Fibroblast of skin of abdomen (primary cell): ENCODE measurements at regions not wholly inside any gene's neighbourhood (a gene's known extent, or its start where the extent isn't known, plus 50 kb on each side); places are given as distances from the start of the nearest gene placed in this dataset.

Experiments used
- DNase-seq: peaks from one replicate; pipeline ENCODE4 v3.0.0-alpha.2; 2013

GRCh38 chr3:111314181-111314873 is 227.7 kb upstream of the CD96 start:
- DNase-seq, result no peak

DNA sequence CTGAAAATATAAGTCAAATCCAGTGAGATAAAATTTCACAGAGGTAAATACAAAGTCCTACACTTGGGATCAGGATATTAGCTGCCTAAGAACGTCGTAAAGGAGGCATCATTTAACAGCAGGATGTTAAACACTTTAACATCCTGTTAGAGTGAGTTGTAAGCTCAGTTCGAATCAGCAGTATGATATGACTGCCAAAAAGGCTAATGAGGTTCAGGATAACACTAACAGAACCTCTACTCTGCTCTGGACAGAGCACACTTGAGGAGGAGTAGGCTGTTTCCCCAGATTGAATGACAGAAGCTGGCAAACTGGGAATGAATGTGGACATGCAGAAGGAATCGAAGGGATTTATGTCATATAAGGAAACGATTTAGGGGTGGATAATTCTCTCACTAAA is 227.1 kb upstream of the CD96 start:
- DNase-seq, result no peak

DNA sequence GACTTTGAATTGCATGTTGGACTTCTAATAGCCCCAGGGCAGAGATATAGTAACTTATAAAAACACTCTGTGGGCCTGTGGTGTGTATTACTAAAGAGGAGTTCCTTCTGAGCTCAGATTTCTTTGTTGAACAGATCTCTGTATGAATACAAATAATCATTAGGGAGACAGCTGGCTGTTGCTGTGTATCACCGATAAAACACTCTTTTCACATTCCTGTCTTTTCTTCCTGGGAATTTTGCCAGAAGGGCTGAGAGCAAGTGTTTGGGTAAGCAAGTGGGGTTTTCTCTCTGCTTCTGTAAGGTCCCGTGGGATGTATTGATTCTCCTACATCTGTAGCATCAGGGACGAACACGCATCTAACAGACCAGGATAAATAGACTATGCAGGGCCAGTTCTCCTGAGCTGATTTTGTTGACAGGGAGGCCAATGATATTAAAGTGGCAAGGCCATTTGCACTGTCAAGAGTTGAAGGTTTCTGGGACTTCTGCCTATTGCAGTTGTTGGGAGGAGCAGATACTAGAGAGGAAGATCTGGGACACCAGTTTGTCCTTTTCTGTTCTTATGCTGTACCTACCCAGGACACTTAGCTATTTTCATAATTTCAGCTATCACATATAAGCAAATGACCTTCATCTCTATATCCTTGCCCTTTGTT is 225.9 kb upstream of the CD96 start:
- peak; percentile 88 for DNase-seq

GRCh38 chr3:111318289-111318688 is 223.7 kb upstream of the CD96 start:
- no peak for DNase-seq

DNA sequence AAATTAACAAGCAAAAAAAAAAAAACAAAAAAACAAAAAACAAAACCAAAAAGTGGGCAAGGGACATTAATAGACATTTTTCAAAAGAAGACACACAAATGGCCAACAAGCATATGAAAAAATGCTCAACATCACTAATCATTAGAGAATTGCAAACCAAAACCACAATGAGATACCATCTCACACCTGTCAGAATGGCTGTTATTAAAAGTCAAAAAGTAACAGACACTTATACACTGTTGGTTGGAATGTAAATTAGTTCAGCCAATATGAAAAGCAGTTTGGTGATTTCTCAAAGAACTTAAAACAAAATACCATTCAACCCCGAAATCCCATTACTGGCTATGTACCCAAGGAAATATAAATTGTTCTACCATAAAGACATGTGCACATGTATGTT is 222.4 kb upstream of the CD96 start:
- no peak for DNase-seq

DNA sequence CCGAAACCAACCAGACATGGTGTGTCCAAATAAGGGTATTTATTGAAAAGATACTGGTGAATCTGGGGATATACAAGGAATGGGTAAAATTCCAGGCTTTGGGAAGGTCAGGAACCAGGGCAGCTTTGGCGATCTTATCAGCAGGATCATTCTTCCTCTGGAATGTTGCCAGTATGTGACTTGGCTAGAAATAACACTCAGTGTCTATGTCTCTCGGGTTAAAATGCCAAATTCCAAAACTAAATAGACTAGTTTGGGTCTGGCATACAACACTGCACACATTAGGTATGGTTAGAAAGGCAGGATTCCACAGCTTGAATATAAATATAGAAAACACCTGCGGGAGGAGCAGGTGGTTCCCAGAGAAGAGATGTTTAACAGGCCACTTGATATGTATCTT is 220.2 kb upstream of the CD96 start:
- no peak for DNase-seq

- no peak for DNase-seq
Measured at GRCh38 chr3:111323019-111323418, 219.0 kb upstream of the CD96 start.

GRCh38 chr3:111324151-111324550 is 217.8 kb upstream of the CD96 start:
- no peak for DNase-seq

- DNase-seq, result no peak
Measured at GRCh38 chr3:111324645-111325044, 217.4 kb upstream of the CD96 start.

GRCh38 chr3:111325160-111325718 is 216.8 kb upstream of the CD96 start:
- DNase-seq, result peak; percentile 54

- peak; percentile 95 for DNase-seq
Measured at GRCh38 chr3:111326144-111326995, 215.6 kb upstream of the CD96 start.

DNA sequence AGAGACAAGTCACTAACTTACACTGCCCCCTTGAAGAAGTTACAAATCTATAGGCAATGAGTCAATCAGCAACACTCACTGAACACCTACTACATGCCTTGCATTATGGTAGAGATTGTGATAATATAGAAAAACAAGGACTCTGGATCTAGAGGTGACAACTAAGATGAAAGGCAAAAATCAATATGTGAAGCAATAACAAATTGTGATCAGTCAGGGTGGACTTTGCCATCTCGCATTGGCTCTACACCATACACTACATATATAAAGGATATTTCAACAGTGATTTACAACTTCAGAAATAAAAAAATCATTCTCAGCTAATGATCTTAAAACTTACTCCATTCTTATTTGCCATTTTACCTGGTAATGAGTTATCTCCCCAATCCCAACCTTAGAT is 210.7 kb upstream of the CD96 start:
- DNase-seq, result no peak

GRCh38 chr3:111331912-111332311 is 210.1 kb upstream of the CD96 start:
- DNase-seq, result no peak

DNA sequence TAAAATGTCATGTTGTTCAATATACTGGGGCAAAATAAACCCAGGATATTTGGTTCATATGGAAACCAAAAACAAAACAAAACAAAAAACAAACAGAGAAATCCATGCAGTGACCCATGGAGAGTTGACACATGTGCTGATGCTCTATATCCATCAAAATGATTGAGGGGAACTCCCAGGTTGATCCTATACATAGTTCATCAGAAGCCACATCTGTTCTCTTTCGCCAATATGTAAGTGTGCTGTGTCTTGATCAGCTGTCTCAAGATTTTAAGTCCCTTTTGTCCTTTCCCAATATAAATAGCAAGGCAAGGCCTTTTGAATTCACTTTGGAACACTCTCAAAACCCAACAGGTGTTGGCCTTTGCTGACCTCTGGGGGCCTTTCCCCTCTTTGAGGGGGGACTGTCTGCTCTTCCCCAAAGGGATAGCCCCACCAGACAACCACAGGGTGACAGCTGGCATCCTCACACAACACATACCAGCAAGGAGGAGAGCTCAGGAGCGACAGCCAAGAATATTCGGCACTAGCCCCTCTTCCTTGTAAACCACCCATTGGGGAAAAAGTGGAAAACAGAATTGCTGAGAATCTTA is 209.4 kb upstream of the CD96 start:
- DNase-seq, result no peak

DNA sequence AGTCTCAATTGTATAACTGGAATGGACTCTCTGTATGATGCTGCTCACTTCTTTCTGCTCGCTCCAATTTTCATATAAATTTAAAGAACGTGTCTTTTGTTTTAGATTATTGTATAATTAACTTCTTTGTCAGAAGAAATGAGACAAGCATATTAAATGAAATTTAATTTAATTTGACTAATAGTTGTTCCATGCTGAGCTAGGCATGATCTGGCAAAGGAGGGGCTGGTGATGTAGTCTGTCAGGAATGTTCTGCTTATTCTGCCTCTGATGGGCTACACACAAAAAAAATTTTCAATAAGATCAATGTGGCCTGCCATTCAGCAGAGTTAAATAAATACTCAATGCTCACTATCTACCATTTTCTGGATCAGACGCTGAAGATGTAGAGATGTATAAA is 208.4 kb upstream of the CD96 start:
- peak; percentile 43 for DNase-seq

- no peak for DNase-seq
Measured at GRCh38 chr3:111335512-111336303, 206.3 kb upstream of the CD96 start.

DNA sequence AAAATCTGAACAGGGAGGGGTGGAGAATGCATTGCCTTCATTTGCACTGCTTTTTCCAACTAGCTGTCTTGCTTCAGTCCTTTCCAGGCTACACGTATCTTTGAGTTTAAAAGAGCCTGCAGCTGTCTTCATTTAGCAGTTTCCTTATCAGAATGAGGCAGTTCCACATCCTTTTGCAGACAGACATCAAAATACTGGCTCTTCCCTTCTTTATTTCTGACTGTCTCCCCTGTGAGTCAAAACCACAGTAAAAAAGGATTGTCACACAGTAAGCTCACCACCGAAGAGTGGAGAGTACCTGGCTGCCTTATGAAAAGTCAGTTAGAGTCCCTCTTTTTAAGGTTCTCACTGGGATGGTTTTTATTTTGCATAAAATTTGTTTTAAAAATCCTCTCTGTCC is 205.5 kb upstream of the CD96 start:
- peak; percentile 22 for DNase-seq

GRCh38 chr3:111338059-111338698 is 203.8 kb upstream of the CD96 start:
- DNase-seq, result peak; percentile 82

DNA sequence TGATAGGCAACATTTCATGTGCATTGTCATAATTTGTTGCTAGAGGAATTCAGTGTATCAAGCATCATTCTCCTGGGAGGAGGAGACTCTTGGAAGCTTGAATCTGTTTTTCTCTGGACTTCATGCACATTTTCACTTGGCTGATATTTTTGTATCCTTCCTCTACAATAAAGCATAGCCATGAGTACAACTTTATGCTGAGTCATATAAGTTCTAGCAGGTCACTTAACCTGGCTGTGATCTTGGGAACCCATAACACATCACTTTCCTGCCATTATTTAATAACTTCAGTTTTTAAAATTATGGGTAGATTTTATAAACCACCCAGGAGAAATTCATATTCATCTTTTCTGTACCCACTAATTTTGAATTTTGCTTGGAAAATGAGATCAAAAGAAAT is 203.0 kb upstream of the CD96 start:
- DNase-seq, result no peak

DNA sequence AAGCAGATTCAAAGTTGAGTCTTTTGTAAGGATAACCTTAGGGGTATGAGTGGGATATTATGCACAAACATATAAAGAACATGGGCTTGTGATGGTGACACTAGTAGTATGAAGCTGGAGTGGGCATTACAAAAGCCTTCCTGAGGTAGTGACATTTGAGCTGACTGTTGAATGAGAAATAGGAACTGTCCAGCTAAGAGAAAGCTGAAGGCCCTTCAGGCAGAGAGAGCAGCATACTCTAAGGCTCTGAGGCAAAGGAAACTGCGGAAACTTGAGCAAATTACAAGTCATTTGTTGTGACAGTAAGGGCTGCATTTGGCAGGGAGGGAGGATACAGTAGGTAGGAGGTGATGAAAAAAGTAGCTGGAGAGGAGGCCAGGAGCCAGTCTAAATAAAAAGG is 190.7 kb upstream of the CD96 start:
- DNase-seq, result no peak

GRCh38 chr3:111352585-111352984 is 189.4 kb upstream of the CD96 start:
- DNase-seq, result peak; percentile 40
